PC-3 (cell line): ENCODE measurements at regions not wholly inside any gene's neighbourhood (a gene's known extent, or its start where the extent isn't known, plus 50 kb on each side); places are given as distances from the start of the nearest gene placed in this dataset.

Source experiments
- CTCF ChIP-seq: fragments of 300-600 bp; sonication (generic); conservative IDR thresholded peaks from 2 replicates; pipeline ENCODE4 v1.5.1; 2017; ENCODE audit warnings: antibody characterized with exemption, low read depth, mild to moderate bottlenecking, low read length
- EZH2 ChIP-seq: fragments of 300-600 bp; sonication (generic); IDR thresholded peaks from one replicate; pipeline ENCODE4 v1.6.1; 2017; ENCODE audit warnings: antibody characterized with exemption, mild to moderate bottlenecking, low read length; ENCODE audit not compliant: unreplicated experiment

- no peak for TF ChIP-seq CTCF
- TF ChIP-seq EZH2 = no peak
These were observed 221.9 kb downstream of the LRRN1 start for GRCh38 chr3:4021162-4021561.
